ENCODE measurements at regions not wholly inside any gene's neighbourhood (a gene's known extent, or its start where the extent isn't known, plus 50 kb on each side); places are given as distances from the start of the nearest gene placed in this dataset.
"Not testable (repeated sequence)": the region's sequence is repeated elsewhere in the genome, so short reads cannot be mapped to it uniquely, and the experiment has no call there.

- Mint-ChIP-seq H3K36me3 (ENCODE audit: low read depth) (no peaks in the 10 kb centered on the region), H3K4me1 (no peaks in the 10 kb centered on the region), H3K9me3 (no peaks in the 10 kb centered on the region), H3K27me3 (no peaks in the 10 kb centered on the region), H3K27ac (no peak overlapping the region), H3K4me3 (no peak overlapping the region)
- no peak for ATAC-seq (replicated peaks)
Observed at GRCh38 chr1:60923389-60924087, 158.8 kb upstream of the NFIA start.

DNA sequence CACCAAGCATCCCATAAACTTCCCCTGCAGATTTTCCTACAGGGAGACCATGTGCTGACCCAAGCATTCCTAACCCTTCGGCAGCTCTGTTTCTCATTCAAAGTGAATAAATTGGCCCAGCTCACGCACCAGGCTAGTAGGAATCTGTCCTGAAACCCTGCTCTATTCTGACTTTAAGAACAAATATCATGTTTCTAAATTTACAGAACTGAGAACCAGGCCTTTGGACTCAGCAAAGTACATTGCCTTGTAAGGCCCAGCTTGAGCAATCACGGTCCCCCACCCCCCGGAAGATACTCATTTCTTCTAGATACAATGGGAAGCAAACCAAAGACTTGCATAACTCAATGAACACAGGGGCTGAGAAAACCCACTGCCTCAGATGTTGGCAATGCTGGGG, 160.1 kb upstream of the NFIA start:
- no peak overlapping the region for H3K27ac Mint-ChIP-seq
- H3K36me3 Mint-ChIP-seq (ENCODE audit: low read depth) = no peaks in the 10 kb centered on the region
- H3K4me3 Mint-ChIP-seq = no peak overlapping the region
- H3K9me3 Mint-ChIP-seq = no peaks in the 10 kb centered on the region
- H3K4me1 Mint-ChIP-seq = no peaks in the 10 kb centered on the region
- H3K27me3 Mint-ChIP-seq = no peaks in the 10 kb centered on the region
- ATAC-seq (replicated peaks) = no peak

DNA sequence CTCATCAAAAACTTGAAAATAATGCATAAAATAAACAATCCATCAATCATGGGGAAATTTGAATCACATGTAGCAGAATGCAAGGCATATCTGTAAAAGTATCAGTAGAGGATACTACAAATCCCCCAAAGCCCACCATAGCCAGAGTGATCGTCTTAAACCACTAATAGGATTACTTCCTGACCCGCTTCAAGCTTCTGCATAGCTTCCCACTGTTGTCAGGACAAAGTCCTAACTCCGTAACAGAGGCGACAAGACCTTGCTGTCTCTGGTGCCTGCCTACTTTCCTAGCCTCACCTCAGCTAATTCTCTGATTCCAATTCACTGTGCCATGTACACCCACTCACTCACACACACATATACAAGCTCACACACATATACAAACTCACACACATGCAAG, 161.2 kb upstream of the NFIA start:
- no peaks in the 10 kb centered on the region for H3K36me3 Mint-ChIP-seq (ENCODE audit: low read depth)
- no peaks in the 10 kb centered on the region for H3K4me1 Mint-ChIP-seq
- H3K4me3 Mint-ChIP-seq = no peak overlapping the region
- H3K27me3 Mint-ChIP-seq = no peaks in the 10 kb centered on the region
- ATAC-seq (replicated peaks) = no peak
- H3K27ac Mint-ChIP-seq = no peak overlapping the region
- no peaks in the 10 kb centered on the region for H3K9me3 Mint-ChIP-seq

DNA sequence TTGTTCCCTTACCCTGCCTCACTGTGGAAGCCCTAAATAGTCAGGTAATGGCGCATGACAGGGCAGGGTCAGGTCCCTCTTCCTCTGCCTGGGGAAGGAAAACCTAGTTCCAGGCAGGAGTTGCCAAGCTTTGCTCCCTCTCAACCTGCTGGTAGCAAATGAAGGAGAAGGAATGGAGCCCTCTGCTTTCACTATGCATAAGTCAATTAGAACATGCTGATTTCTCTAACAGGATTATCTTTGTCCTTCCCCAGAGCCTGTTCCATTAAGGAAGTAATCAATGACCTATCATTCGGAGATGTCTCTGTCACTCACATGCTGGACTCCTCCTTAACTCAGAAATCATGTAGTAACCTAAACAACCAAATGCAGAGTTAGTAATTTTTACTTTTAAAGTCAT, 161.8 kb upstream of the NFIA start:
- no peak overlapping the region for H3K4me3 Mint-ChIP-seq
- no peaks in the 10 kb centered on the region for H3K27me3 Mint-ChIP-seq
- no peaks in the 10 kb centered on the region for H3K4me1 Mint-ChIP-seq
- H3K27ac Mint-ChIP-seq = no peak overlapping the region
- no peaks in the 10 kb centered on the region for H3K9me3 Mint-ChIP-seq
- no peak for ATAC-seq (replicated peaks)
- H3K36me3 Mint-ChIP-seq (ENCODE audit: low read depth) = no peaks in the 10 kb centered on the region

DNA sequence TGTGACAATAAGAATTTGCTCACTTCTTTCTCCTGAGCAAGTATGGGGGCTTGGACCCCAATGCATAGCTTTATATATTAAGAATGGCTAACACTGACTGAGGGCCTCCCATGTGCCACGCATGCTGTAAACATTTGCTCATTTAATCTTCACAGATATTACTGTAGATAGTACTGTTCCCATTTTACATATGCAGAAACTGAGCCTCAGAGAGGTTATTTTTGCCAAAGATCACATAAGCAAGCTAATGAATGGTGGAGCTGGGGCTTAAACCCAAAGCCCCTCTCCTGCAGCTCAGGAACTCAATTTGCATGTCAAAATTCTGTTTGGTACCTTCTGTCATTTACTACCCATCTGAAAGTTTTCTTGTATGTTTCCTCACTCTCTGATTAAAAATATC, 163.5 kb upstream of the NFIA start:
- ATAC-seq (replicated peaks) = no peak
- no peak overlapping the region for H3K4me3 Mint-ChIP-seq
- no peaks in the 10 kb centered on the region for H3K9me3 Mint-ChIP-seq
- no peak overlapping the region for H3K27ac Mint-ChIP-seq
- no peaks in the 10 kb centered on the region for H3K4me1 Mint-ChIP-seq
- H3K36me3 Mint-ChIP-seq (ENCODE audit: low read depth) = no peaks in the 10 kb centered on the region
- peaks cover 9% of the 10 kb centered on the region for H3K27me3 Mint-ChIP-seq

DNA sequence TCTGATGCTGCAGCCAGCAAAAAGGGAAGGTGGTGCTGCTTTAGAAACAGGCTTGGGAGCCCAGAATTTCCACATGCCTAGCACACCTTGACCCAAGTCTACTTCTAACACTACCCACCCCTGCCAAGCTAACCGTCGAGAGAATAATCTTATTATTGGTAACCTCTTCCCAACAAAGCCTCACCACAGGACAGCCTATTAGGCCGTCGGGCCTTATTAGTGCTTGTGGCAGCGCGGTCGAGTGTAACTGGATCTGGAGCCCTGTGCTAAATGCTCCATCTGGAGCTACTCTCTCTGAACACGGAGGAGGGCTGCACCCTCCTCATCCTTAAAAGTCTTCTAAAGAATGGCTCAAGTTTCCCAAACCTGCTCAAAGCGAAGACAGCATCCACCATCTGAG, 165.5 kb upstream of the NFIA start:
- Mint-ChIP-seq H3K4me3 (no peak overlapping the region), H3K9me3 (no peaks in the 10 kb centered on the region), H3K27me3 (peaks cover 11% of the 10 kb centered on the region), H3K27ac (no peak overlapping the region), H3K4me1 (no peaks in the 10 kb centered on the region), H3K36me3 (ENCODE audit: low read depth) (no peaks in the 10 kb centered on the region)
- no peak for ATAC-seq (replicated peaks)

DNA sequence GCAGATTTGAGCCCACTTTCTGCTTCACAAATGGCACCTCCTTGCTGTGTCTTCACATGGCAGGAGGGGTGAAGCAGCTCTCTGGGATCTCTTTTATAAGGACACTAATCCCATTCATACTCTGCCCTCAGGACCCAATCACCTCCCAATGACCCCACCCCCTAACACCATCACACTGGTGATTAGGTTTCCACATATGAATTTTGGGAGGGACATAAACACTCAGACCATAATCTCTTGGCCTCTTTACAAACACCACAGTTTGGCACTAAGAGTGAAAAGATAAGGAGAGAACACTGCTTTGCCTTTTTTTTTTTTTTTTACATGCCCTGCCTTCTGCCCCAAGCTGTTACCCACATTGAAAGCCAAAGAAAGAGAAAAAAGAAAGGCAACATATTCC, 166.2 kb upstream of the NFIA start:
- no peak overlapping the region for H3K27ac Mint-ChIP-seq
- no peaks in the 10 kb centered on the region for H3K4me1 Mint-ChIP-seq
- H3K36me3 Mint-ChIP-seq (ENCODE audit: low read depth) = no peaks in the 10 kb centered on the region
- H3K4me3 Mint-ChIP-seq = no peak overlapping the region
- H3K9me3 Mint-ChIP-seq = no peaks in the 10 kb centered on the region
- no peak for ATAC-seq (replicated peaks)
- H3K27me3 Mint-ChIP-seq = peaks cover 11% of the 10 kb centered on the region

DNA sequence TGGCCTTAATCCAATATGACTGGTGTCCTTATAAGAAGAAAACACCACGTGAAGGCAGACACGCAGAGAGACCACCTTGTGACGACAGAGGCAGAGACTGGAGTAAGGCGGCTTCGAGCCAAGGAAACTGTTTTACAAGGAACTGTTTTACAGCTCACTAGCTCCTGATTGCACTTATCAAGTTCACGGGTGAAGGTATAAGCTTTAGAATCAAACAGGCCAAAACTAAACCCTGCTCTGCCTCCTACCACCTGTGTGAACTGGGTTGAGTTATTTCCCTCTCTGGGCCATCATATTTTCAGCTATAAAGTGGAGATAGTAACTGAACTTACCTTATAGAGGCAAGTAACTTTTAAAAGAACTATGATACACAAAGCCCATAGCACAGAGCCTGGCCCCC, 166.9 kb upstream of the NFIA start:
- no peak for ATAC-seq (replicated peaks)
- Mint-ChIP-seq H3K4me3 (no peak overlapping the region), H3K36me3 (ENCODE audit: low read depth) (no peaks in the 10 kb centered on the region), H3K27ac (no peak overlapping the region), H3K4me1 (no peaks in the 10 kb centered on the region), H3K27me3 (peaks cover 11% of the 10 kb centered on the region), H3K9me3 (no peaks in the 10 kb centered on the region)

DNA sequence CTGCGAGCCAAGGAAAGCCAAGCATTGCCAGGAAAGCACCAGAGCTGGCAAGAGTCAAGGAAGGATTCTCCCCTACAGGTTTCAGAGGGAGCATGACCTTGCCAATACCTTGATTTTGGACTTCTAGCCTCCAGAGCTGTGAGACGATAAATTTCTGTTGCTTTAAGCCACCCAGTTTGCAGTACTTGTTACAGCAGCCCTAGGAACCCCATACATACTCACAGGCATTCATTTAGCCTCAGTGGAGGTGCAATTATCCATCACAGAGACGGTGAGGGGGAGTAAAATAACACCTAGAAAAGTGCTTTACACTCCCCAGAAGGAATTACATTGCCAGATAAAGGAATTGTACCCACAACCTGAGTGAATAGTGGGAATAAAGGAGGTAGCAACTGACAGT, 167.4 kb upstream of the NFIA start:
- peaks cover 11% of the 10 kb centered on the region for H3K27me3 Mint-ChIP-seq
- H3K36me3 Mint-ChIP-seq (ENCODE audit: low read depth) = no peaks in the 10 kb centered on the region
- no peak overlapping the region for H3K27ac Mint-ChIP-seq
- H3K4me1 Mint-ChIP-seq = no peaks in the 10 kb centered on the region
- H3K4me3 Mint-ChIP-seq = no peak overlapping the region
- ATAC-seq (replicated peaks) = no peak
- H3K9me3 Mint-ChIP-seq = no peaks in the 10 kb centered on the region

GRCh38 chr1:60913708-60914107, 168.7 kb upstream of the NFIA start:
- ATAC-seq (replicated peaks); H3K4me3 Mint-ChIP-seq; H3K4me1 Mint-ChIP-seq; H3K9me3 Mint-ChIP-seq; H3K36me3 Mint-ChIP-seq (ENCODE audit: low read depth); H3K27ac Mint-ChIP-seq: not testable (repeated sequence)
- peaks cover 11% of the 10 kb centered on the region for H3K27me3 Mint-ChIP-seq

- H3K36me3 Mint-ChIP-seq (ENCODE audit: low read depth) = no peaks in the 10 kb centered on the region
- no peaks in the 10 kb centered on the region for H3K4me1 Mint-ChIP-seq
- peaks cover 11% of the 10 kb centered on the region for H3K27me3 Mint-ChIP-seq
- H3K9me3 Mint-ChIP-seq = no peaks in the 10 kb centered on the region
- H3K4me3 Mint-ChIP-seq = no peak overlapping the region
- no peak for ATAC-seq (replicated peaks)
- H3K27ac Mint-ChIP-seq = no peak overlapping the region
Observed at GRCh38 chr1:60913039-60913438, 169.3 kb upstream of the NFIA start.

DNA sequence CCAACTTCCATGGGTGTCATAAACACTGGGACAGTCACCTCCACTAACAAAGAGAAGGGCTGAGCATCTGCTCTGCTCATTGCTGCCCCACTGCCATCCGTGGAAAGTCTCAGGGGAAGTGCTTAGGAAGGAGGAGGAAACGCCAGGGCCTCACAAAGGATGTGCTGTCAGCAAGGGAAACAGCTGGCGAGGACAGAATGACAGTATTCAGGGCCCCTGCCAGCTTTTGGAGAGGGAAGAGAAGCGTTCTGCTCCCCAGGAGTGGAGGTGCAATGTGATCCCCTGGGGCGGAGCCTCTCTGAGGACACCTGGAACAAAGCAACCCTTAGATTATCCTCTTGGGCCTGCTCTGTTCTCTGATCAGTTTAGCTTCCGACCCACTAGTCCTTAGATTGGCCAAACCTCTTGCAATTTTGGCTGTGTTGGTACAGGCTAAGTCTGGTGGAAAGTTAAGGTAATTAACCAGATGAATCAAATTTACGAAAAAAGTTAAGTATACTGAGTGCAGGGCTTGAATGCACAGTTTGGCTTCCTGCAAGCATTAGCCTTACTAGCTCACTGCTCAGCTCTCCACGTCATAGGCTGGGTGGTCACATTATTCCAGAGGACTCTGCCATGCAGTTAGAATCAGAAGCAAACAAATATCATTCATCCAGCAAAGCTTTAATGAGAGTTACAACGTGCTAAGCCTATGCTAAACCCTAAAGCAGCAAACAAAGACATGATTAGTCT, 170.2 kb upstream of the NFIA start:
- H3K27me3 Mint-ChIP-seq = peaks cover 11% of the 10 kb centered on the region
- H3K36me3 Mint-ChIP-seq (ENCODE audit: low read depth) = no peaks in the 10 kb centered on the region
- H3K4me1 Mint-ChIP-seq = no peaks in the 10 kb centered on the region
- H3K4me3 Mint-ChIP-seq = no peak overlapping the region
- ATAC-seq (replicated peaks) = no peak
- no peak overlapping the region for H3K27ac Mint-ChIP-seq
- H3K9me3 Mint-ChIP-seq = no peaks in the 10 kb centered on the region

- peaks cover 2% of the 10 kb centered on the region for H3K27me3 Mint-ChIP-seq
- H3K36me3 Mint-ChIP-seq (ENCODE audit: low read depth) = no peaks in the 10 kb centered on the region
- no peaks in the 10 kb centered on the region for H3K9me3 Mint-ChIP-seq
- ATAC-seq (replicated peaks) = no peak
- H3K27ac Mint-ChIP-seq = no peak overlapping the region
- H3K4me3 Mint-ChIP-seq = no peak overlapping the region
- no peaks in the 10 kb centered on the region for H3K4me1 Mint-ChIP-seq
Observed at GRCh38 chr1:60908159-60908558, 174.2 kb upstream of the NFIA start.

GRCh38 chr1:60906526-60906925, 175.8 kb upstream of the NFIA start:
- ATAC-seq (replicated peaks) = no peak
- H3K4me1 Mint-ChIP-seq = no peaks in the 10 kb centered on the region
- H3K4me3 Mint-ChIP-seq = no peak overlapping the region
- H3K9me3 Mint-ChIP-seq = no peaks in the 10 kb centered on the region
- no peaks in the 10 kb centered on the region for H3K36me3 Mint-ChIP-seq (ENCODE audit: low read depth)
- H3K27ac Mint-ChIP-seq = no peak overlapping the region
- H3K27me3 Mint-ChIP-seq = no peaks in the 10 kb centered on the region

- ATAC-seq (replicated peaks) = no peak
- Mint-ChIP-seq H3K36me3 (ENCODE audit: low read depth) (no peaks in the 10 kb centered on the region), H3K4me3 (no peak overlapping the region), H3K9me3 (no peaks in the 10 kb centered on the region), H3K27me3 (no peaks in the 10 kb centered on the region), H3K4me1 (no peaks in the 10 kb centered on the region), H3K27ac (no peak overlapping the region)
Observed at GRCh38 chr1:60906039-60906438, 176.3 kb upstream of the NFIA start.
